ENCODE measurements at regions not wholly inside any gene's neighbourhood (a gene's known extent, or its start where the extent isn't known, plus 50 kb on each side); places are given as distances from the start of the nearest gene placed in this dataset.
"Not testable (repeated sequence)": the region's sequence is repeated elsewhere in the genome, so short reads cannot be mapped to it uniquely, and the experiment has no call there.

GRCh38 chrX:9390121-9390520 lies 74.7 kb upstream of the TBL1X start:
- DNase-seq: no peak

GRCh38 chrX:9390693-9391368 lies 74.0 kb upstream of the TBL1X start:
- no peak for DNase-seq

- DNase-seq: no peak
Measured at GRCh38 chrX:9392445-9392844, 72.4 kb upstream of the TBL1X start.

GRCh38 chrX:9393571-9393970 lies 71.3 kb upstream of the TBL1X start:
- no peak for DNase-seq

GRCh38 chrX:9394212-9394611 lies 70.6 kb upstream of the TBL1X start:
- DNase-seq: no peak

- no peak for DNase-seq
Measured at GRCh38 chrX:9396930-9397329, 67.9 kb upstream of the TBL1X start.

GRCh38 chrX:9401051-9401450 lies 63.8 kb upstream of the TBL1X start:
- DNase-seq: no peak

- no peak for DNase-seq
Measured at GRCh38 chrX:9403374-9403773, 61.5 kb upstream of the TBL1X start.

GRCh38 chrX:9405635-9406034 lies 59.2 kb upstream of the TBL1X start:
- not testable (repeated sequence) for DNase-seq

GRCh38 chrX:9410889-9411288 lies 54.0 kb upstream of the TBL1X start:
- not testable (repeated sequence) for DNase-seq

- not testable (repeated sequence) for DNase-seq
Measured at GRCh38 chrX:9411682-9412081, 53.2 kb upstream of the TBL1X start.

GRCh38 chrX:9414416-9414815 lies 50.4 kb upstream of the TBL1X start:
- DNase-seq: no peak
